ENCODE measurements at regions not wholly inside any gene's neighbourhood (a gene's known extent, or its start where the extent isn't known, plus 50 kb on each side); places are given as distances from the start of the nearest gene placed in this dataset.
A peak's percentile ranks its signal among the peaks of the same experiment; 100 is the strongest.

- DNase-seq (peak; percentile 71), ATAC-seq (peak; percentile 84)
- Mint-ChIP-seq H3K27ac (peak overlapping the region; percentile 78), H3K36me3 (ENCODE audit: low read depth) (no peaks in the 10 kb centered on the region), H3K27me3 (no peaks in the 10 kb centered on the region), H3K4me1 (peaks cover 24% of the 10 kb centered on the region), H3K4me3 (peak overlapping the region; percentile 62), H3K9me3 (ENCODE audit: low read depth) (no peaks in the 10 kb centered on the region)
- ChIA-PET POLR2A (interaction anchor here (0.7 to 0.9 kb wide), 2 partner anchors 14 to 478 kb away, joined by 3 to 4 read pairs; no protein-coding TSS in a partner anchor), CTCF (interaction anchor here (0.8 to 3.4 kb wide), 6 partner anchors 10 to 189 kb away, joined by 3 to 17 read pairs (median 4); no protein-coding TSS in a partner anchor)
- intact Hi-C loops (cut with DNase I, micrococcal nuclease) = loop anchor here (1.0 to 10.0 kb wide), 6 partner anchors 92 to 290 kb away; partner anchors contain the start of gene IER5L (in 1 of the 2)
These were observed 142.7 kb upstream of the IER5L start for GRCh38 chr9:129320575-129321285.

- Mint-ChIP-seq H3K36me3 (ENCODE audit: low read depth) (no peaks in the 10 kb centered on the region), H3K4me3 (peak overlapping the region; percentile 30), H3K4me1 (peaks cover 24% of the 10 kb centered on the region), H3K9me3 (ENCODE audit: low read depth) (no peaks in the 10 kb centered on the region), H3K27ac (no peak overlapping the region), H3K27me3 (no peaks in the 10 kb centered on the region)
- CTCF ChIA-PET = interaction anchor here (0.6 to 3.4 kb wide), 6 partner anchors 11 to 177 kb away, joined by 3 to 17 read pairs (median 5); no protein-coding TSS in a partner anchor
- DNase-seq (no peak), ATAC-seq (no peak)
- POLR2A ChIA-PET = interaction anchor here (0.9 kb wide), 1 partner anchor 15 kb away, joined by 3 read pairs; no protein-coding TSS in a partner anchor
- intact Hi-C loops (cut with DNase I, micrococcal nuclease) = loop anchor here (1.0 to 10.0 kb wide), 6 partner anchors 92 to 291 kb away; partner anchors contain the start of gene IER5L (in 1 of the 2)
These were observed 141.9 kb upstream of the IER5L start for GRCh38 chr9:129319938-129320481.

- H3K27me3 Mint-ChIP-seq = no peaks in the 10 kb centered on the region
- no peak overlapping the region for H3K4me3 Mint-ChIP-seq
- H3K9me3 Mint-ChIP-seq (ENCODE audit: low read depth) = no peaks in the 10 kb centered on the region
- ATAC-seq (no peak), DNase-seq (no peak)
- H3K36me3 Mint-ChIP-seq (ENCODE audit: low read depth) = no peaks in the 10 kb centered on the region
- H3K4me1 Mint-ChIP-seq = peaks cover 24% of the 10 kb centered on the region
- no peak overlapping the region for H3K27ac Mint-ChIP-seq
- POLR2A ChIA-PET = no interaction called here
- intact Hi-C loops (cut with DNase I, micrococcal nuclease) = no loop called here
- CTCF ChIA-PET = interaction anchor here (0.6 to 3.4 kb wide), 4 partner anchors 11 to 177 kb away, joined by 4 to 17 read pairs (median 7); no protein-coding TSS in a partner anchor
These were observed 141.2 kb upstream of the IER5L start for GRCh38 chr9:129319076-129319937.

GRCh38 chr9:129318121-129319075 is 140.3 kb upstream of the IER5L start:
- ChIA-PET POLR2A (no interaction called here), CTCF (interaction anchor here (1.0 kb wide), 1 partner anchor 187 kb away, joined by 4 read pairs; no protein-coding TSS in a partner anchor)
- no peak overlapping the region for H3K4me3 Mint-ChIP-seq
- no peak for ATAC-seq
- intact Hi-C loops (cut with DNase I, micrococcal nuclease) = no loop called here
- DNase-seq = no peak
- H3K4me1 Mint-ChIP-seq = peaks cover 16% of the 10 kb centered on the region
- H3K36me3 Mint-ChIP-seq (ENCODE audit: low read depth) = no peaks in the 10 kb centered on the region
- no peaks in the 10 kb centered on the region for H3K27me3 Mint-ChIP-seq
- H3K9me3 Mint-ChIP-seq (ENCODE audit: low read depth) = no peaks in the 10 kb centered on the region
- H3K27ac Mint-ChIP-seq = no peak overlapping the region

- no peak overlapping the region for H3K4me3 Mint-ChIP-seq
- no peak overlapping the region for H3K27ac Mint-ChIP-seq
- ChIA-PET CTCF (interaction anchor here (0.6 to 1.0 kb wide), 3 partner anchors 65 to 186 kb away, joined by 3 to 4 read pairs (median 4); no protein-coding TSS in a partner anchor), POLR2A (no interaction called here)
- intact Hi-C loops (cut with DNase I, micrococcal nuclease) = no loop called here
- peaks cover 14% of the 10 kb centered on the region for H3K4me1 Mint-ChIP-seq
- H3K27me3 Mint-ChIP-seq = no peaks in the 10 kb centered on the region
- no peaks in the 10 kb centered on the region for H3K36me3 Mint-ChIP-seq (ENCODE audit: low read depth)
- ATAC-seq (peak; percentile 29), DNase-seq (peak; percentile 55)
- H3K9me3 Mint-ChIP-seq (ENCODE audit: low read depth) = no peaks in the 10 kb centered on the region
These were observed 139.3 kb upstream of the IER5L start for GRCh38 chr9:129317179-129318011.

GRCh38 chr9:129316281-129317030 is 138.4 kb upstream of the IER5L start:
- intact Hi-C loops (cut with DNase I, micrococcal nuclease) = no loop called here
- POLR2A ChIA-PET = no interaction called here

GRCh38 chr9:129313331-129313955 is 135.4 kb upstream of the IER5L start:
- no peak for DNase-seq
- no peaks in the 10 kb centered on the region for H3K4me1 Mint-ChIP-seq
- no peaks in the 10 kb centered on the region for H3K9me3 Mint-ChIP-seq (ENCODE audit: low read depth)
- no peak overlapping the region for H3K4me3 Mint-ChIP-seq
- H3K36me3 Mint-ChIP-seq (ENCODE audit: low read depth) = no peaks in the 10 kb centered on the region
- no peaks in the 10 kb centered on the region for H3K27me3 Mint-ChIP-seq
- CTCF ChIA-PET = interaction anchor here (0.6 kb wide), 2 partner anchors 425 to 1493 kb away, joined by 3 read pairs; no protein-coding TSS in a partner anchor
- intact Hi-C loops (cut with DNase I, micrococcal nuclease) = no loop called here
- POLR2A ChIA-PET = interaction anchor here (0.6 kb wide), 1 partner anchor 63 kb away, joined by 5 read pairs; no protein-coding TSS in a partner anchor
- ATAC-seq = no peak
- no peak overlapping the region for H3K27ac Mint-ChIP-seq

More at GRCh38 chr9:129316281-129317030, 138.4 kb upstream of the IER5L start:
- Mint-ChIP-seq H3K4me1 (peaks cover 11% of the 10 kb centered on the region), H3K9me3 (ENCODE audit: low read depth) (no peaks in the 10 kb centered on the region), H3K36me3 (ENCODE audit: low read depth) (no peaks in the 10 kb centered on the region), H3K4me3 (no peak overlapping the region), H3K27ac (no peak overlapping the region), H3K27me3 (no peaks in the 10 kb centered on the region)
- CTCF ChIA-PET = interaction anchor here (0.6 kb wide), 1 partner anchor 143 kb away, joined by 3 read pairs; no protein-coding TSS in a partner anchor
- no peak for ATAC-seq
- no peak for DNase-seq

GRCh38 chr9:129312251-129313122 is 134.4 kb upstream of the IER5L start:
- Mint-ChIP-seq H3K9me3 (ENCODE audit: low read depth) (no peaks in the 10 kb centered on the region), H3K27ac (no peak overlapping the region), H3K36me3 (ENCODE audit: low read depth) (no peaks in the 10 kb centered on the region), H3K27me3 (no peaks in the 10 kb centered on the region), H3K4me1 (peaks cover 1% of the 10 kb centered on the region), H3K4me3 (no peak overlapping the region)
- DNase-seq (no peak), ATAC-seq (no peak)
- intact Hi-C loops (cut with DNase I, micrococcal nuclease) = no loop called here
- POLR2A ChIA-PET = interaction anchor here (0.7 kb wide), 1 partner anchor 150 kb away, joined by 3 read pairs; no protein-coding TSS in a partner anchor
- CTCF ChIA-PET = interaction anchor here (0.6 kb wide), 1 partner anchor 426 kb away, joined by 3 read pairs; no protein-coding TSS in a partner anchor
